Left renal cortex interstitium (tissue), 4 donors: ENCODE measurements at regions not wholly inside any gene's neighbourhood (a gene's known extent, or its start where the extent isn't known, plus 50 kb on each side); places are given as distances from the start of the nearest gene placed in this dataset.
A peak's percentile ranks its signal among the peaks of the same experiment; 100 is the strongest.
"Not testable (repeated sequence)": the region's sequence is repeated elsewhere in the genome, so short reads cannot be mapped to it uniquely, and the experiment has no call there.

ENCODE experiments used
- DNase-seq, 4 donors: peaks; one replicate each; pipeline ENCODE4 v3.0.0-alpha.2; 2013; ENCODE audit warnings: low read depth in 4 of 4, low spot score in 2 of 4, missing footprints in 1 of 4

DNA sequence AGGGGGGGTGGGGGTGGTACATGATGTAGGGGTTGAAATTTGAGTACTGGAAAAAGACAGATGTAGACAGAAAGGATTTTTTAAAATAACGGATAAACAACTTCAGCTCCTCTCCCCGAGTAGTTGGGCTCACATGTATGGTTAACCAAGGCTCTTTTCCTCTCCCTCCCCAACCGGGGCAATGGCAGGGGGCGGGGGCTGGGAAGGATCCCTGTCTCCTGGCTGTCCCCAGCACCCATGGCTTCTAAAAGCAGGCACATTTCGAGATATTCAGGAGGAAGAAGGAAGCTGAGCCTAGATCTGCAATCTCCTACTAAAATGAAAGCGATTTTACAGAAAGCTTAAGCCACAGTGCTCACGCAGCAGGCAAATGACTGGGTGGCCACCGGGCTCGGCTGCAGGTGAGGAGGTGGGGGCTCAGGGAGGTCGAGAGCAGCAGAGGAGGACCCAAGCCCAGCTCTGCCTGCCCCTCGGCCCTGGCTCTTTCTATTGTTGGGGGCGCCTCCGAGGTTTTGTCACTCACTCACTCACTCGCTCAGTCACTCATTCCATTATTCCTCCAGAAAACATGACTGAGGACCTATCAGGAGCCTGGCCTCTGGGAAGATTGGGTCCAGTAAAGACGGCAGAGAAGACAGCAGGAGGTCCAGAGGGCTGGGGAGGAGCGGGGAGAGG is 573.3 kb downstream of the PTPRU start:
- no peak for DNase-seq

GRCh38 chr1:29808141-29808995 is 572.0 kb downstream of the PTPRU start:
- DNase-seq, result no peak

DNA sequence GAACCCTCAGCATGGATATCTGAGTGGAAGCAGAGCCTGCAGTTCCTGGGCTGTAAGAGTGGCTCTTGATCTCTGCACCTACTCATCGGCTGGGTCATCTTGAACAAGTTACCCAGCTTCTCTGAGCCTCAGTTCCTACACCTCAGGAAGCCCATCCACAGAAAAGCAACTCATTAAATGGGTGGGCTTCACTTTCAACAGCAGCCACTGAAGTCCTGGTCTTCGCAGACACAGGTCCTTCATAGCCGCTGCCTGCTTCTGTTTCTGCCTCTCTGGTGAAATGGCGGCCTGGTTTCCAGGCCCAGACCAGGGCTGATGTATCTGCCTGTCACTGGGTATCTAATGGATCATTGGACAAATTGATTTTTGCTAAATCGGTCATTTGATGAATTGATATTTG is 571.4 kb downstream of the PTPRU start:
- no peak for DNase-seq

DNA sequence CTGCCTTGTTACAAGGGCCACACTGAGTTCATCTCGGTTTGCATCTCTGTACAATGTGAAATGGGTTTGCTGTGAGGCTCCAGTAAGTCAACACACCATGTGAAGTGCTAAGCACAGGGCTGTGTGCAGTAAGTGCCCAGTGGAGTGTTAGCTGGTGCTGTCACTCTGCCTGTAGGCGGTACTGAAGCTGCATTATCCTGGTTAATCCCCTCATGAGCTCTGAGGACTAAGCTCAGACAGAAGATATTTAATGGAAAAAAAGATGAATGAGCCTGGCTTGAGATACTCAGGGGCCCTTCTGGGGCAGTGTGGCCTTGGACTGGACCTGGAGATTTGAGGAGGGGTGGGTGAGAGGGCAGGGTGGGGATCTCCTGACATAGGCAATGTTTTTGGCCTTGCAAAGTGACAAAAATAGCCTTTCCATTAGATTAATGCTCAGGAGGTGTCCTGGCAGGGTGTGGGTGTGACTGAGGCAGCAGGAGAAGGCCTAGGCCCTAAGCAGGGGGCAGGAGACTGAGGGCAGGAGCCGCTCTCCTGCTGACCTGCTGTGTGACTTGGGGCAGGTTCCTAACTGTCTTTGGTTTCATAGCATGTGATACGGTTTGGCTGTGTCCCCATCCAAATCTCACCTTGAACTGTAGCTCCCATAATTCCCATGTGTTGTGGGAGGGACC is 570.5 kb downstream of the PTPRU start:
- DNase-seq, result no peak

DNA sequence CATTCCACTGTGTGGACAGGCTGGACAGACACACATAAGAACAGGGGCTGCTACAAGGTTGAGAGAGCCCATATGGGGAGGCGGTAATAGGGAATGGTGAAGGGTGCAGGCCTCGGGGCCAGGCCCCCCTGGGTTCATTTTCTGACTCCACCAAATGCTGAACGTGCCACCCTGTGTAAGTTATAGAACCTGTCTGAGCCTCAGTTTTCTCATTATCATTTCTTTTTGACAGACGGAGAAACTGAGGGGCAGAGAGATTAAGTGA is 569.5 kb downstream of the PTPRU start:
- no peak for DNase-seq

GRCh38 chr1:29805122-29805895 is 569.0 kb downstream of the PTPRU start:
- DNase-seq, result no peak

DNA sequence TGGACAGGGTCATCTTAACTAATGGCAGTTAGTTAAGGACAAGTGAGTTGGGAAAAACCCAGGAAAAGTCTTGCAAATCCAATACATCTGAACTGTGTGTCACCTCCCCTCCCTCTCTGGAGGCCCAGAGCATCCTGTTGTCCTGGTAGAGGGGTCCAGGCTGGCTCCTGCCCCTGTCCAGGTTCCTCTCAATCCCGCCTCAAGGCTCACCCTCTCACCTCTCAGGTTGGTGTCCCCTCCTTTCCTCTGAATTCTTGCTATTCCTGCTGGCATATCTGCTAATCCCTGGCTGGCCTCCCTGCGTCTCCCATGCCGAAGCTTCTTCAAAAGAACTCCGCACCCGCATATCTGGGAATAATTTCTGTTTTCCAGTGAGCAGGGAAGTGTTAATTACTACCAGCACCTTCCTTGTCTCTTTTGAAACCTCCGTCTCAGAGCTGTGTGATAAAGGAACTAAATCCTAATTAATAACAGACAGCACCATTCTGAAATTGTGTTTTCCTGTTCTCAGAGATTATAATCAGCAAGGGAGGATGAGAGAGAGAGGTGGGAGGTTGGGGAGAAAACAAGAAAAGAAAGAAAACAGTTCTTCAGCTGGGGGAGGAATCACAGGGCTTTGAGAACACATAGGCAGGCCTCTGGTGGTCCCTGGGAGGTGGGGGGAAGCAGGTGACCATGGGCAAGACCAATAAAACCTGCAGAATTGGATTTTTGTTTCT is 568.0 kb downstream of the PTPRU start:
- DNase-seq, result no peak

DNA sequence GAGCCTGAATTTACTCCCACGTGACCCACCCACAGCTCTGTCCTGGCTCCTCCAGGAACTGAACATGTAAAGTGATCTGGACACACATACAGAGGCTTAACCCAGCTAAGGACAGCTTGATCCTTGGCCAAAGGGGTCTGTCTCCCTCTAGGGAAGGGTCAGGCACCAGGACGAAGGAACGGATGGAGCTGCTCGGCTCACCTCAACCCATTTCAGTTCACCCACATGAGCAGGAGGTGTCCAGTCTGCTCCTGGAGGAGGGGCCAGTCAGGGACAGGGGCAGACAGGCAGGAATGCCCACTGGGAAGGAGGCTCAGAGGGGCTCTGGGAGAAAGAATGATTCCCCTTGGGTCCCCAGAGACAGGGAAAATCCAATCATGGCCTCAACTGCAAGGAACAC is 567.2 kb downstream of the PTPRU start:
- no peak for DNase-seq

GRCh38 chr1:29802181-29803068 is 566.1 kb downstream of the PTPRU start:
- peak in 1 of 4 donors; percentile 3 for DNase-seq

GRCh38 chr1:29801561-29801973 is 565.2 kb downstream of the PTPRU start:
- DNase-seq, result no peak

DNA sequence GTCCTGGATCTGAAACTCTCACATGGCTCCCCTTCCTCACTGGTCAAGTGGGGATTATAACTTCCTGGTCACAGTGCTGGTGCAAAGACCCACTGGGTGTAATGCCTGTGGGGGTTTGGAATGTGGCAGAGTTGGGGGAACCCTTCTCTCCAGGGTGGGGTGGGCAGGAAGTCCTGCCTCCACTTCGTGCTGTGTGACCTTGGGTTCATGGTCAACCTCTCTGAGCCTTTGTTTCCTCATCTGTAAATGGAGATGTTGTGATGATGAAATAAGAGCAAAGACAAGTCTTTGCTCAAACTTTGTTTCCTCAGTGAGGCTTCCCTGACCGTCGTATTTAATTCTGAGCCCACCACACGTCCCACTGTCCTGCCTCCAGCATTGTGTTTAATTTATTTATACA is 564.7 kb downstream of the PTPRU start:
- DNase-seq, result no peak

GRCh38 chr1:29800522-29800956 is 564.2 kb downstream of the PTPRU start:
- no peak for DNase-seq

GRCh38 chr1:29800120-29800519 is 563.8 kb downstream of the PTPRU start:
- DNase-seq, result no peak

GRCh38 chr1:29798699-29799566 is 562.6 kb downstream of the PTPRU start:
- DNase-seq, result no peak

GRCh38 chr1:29797125-29797524 is 560.8 kb downstream of the PTPRU start:
- not testable (repeated sequence) for DNase-seq

- DNase-seq, result not testable (repeated sequence)
Measured at GRCh38 chr1:29795965-29796364, 559.6 kb downstream of the PTPRU start.

DNA sequence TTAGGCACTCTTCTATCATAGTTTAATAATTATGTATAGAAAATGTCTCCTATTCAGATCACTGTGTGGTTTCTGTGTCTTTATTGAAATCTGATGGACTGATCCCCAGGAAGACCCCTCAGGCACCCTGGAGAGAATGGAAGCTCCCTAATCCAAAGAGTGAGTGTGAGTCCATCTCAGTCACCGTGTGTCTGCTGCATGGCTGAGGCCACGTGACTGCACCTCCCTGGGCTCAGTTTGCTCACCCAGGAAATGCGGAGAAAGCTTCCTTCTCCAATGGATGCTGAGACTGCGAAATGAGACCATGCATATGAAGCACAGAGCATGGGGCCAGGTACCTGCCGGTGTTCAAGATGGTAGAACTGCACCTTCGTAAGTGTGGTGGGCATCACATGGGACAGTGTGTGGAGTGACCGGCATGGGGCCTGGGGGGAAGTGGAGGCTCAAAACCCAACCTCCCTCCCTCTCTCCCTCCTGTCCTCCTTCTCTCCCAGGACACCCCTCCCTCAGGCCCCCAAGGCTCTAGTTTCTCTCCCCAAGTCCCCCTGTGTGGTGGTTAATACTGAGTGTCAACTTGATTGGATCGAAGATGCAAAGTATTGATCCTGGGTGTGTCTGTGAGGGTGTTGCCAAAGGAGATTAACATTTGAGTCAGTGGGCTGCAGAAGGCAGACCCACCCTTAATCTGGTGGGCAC is 557.5 kb downstream of the PTPRU start:
- DNase-seq, result no peak

- DNase-seq, result peak; percentile 54 to 87 (median 74)
Measured at GRCh38 chr1:29793101-29793546, 556.8 kb downstream of the PTPRU start.
